ENCODE measurements at regions not wholly inside any gene's neighbourhood (a gene's known extent, or its start where the extent isn't known, plus 50 kb on each side); places are given as distances from the start of the nearest gene placed in this dataset.

- Histone ChIP-seq H3K4me3 (ENCODE audit: low read depth, low read length) (no peak overlapping the region), H3K9me3 (ENCODE audit: control insufficient read depth, insufficient read depth, low read depth, low read length) (no peaks in the 10 kb centered on the region), H3K4me1 (ENCODE audit: control insufficient read depth, insufficient read depth, low read length) (no peaks in the 10 kb centered on the region), H3K27ac (ENCODE audit: extremely low read depth, low read depth, low read length) (no peak overlapping the region), H3K36me3 (ENCODE audit: control insufficient read depth in 2 of 2, insufficient read depth in 1 of 2, low read length in 2 of 2) (no peaks in the 10 kb centered on the region)
- CTCF ChIA-PET: interaction anchor here (1.0 to 1.6 kb wide), 2 partner anchors 18 to 102 kb away, joined by 3 to 5 read pairs; no protein-coding TSS in a partner anchor
- TF ChIP-seq ZNF830 (tag by site-specific recombination; IDR thresholded peaks at IDR 0.05; ENCODE audit: low read depth) (no peak), ZNF610 (tag by site-specific recombination; IDR thresholded peaks at IDR 0.05; ENCODE audit: borderline replicate concordance) (no peak), ZNF701 (tag by site-specific recombination; IDR thresholded peaks at IDR 0.05) (no peak), ZNF24 (tag by site-specific recombination; IDR thresholded peaks at IDR 0.05) (no peak), ZNF121 (tag by site-specific recombination; IDR thresholded peaks at IDR 0.05) (no peak), SP3 (tag by site-specific recombination; IDR thresholded peaks at IDR 0.05) (no peak), ZNF335 (tag by site-specific recombination; conservative IDR thresholded peaks at IDR 0.05) (no peak), ZNF404 (tag by site-specific recombination; IDR thresholded peaks at IDR 0.05) (no peak), ZNF768 (tag by site-specific recombination; IDR thresholded peaks at IDR 0.05) (no peak), ZNF521 (tag by site-specific recombination; IDR thresholded peaks at IDR 0.05) (no peak), KLF7 (tag by site-specific recombination; IDR thresholded peaks at IDR 0.05; ENCODE audit: borderline replicate concordance) (no peak), ZNF133 (tag by site-specific recombination; IDR thresholded peaks at IDR 0.05) (no peak), ZNF211 (tag by site-specific recombination; IDR thresholded peaks at IDR 0.05; ENCODE audit: low read depth) (no peak)
- TF ChIP-seq, protein P1, sequence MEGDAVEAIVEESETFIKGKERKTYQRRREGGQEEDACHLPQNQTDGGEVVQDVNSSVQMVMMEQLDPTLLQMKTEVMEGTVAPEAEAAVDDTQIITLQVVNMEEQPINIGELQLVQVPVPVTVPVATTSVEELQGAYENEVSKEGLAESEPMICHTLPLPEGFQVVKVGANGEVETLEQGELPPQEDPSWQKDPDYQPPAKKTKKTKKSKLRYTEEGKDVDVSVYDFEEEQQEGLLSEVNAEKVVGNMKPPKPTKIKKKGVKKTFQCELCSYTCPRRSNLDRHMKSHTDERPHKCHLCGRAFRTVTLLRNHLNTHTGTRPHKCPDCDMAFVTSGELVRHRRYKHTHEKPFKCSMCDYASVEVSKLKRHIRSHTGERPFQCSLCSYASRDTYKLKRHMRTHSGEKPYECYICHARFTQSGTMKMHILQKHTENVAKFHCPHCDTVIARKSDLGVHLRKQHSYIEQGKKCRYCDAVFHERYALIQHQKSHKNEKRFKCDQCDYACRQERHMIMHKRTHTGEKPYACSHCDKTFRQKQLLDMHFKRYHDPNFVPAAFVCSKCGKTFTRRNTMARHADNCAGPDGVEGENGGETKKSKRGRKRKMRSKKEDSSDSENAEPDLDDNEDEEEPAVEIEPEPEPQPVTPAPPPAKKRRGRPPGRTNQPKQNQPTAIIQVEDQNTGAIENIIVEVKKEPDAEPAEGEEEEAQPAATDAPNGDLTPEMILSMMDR (tag by site-specific recombination; IDR thresholded peaks at IDR 0.05): no peak
- TF ChIP-seq, protein P2, sequence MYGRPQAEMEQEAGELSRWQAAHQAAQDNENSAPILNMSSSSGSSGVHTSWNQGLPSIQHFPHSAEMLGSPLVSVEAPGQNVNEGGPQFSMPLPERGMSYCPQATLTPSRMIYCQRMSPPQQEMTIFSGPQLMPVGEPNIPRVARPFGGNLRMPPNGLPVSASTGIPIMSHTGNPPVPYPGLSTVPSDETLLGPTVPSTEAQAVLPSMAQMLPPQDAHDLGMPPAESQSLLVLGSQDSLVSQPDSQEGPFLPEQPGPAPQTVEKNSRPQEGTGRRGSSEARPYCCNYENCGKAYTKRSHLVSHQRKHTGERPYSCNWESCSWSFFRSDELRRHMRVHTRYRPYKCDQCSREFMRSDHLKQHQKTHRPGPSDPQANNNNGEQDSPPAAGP (tag by site-specific recombination; IDR thresholded peaks at IDR 0.05): no peak
- POLR2A ChIA-PET: no interaction called here
Measured at GRCh38 chr6:80439721-80440470, 333.4 kb downstream of the BCKDHB start.

- Histone ChIP-seq H3K9me3 (ENCODE audit: control insufficient read depth, insufficient read depth, low read depth, low read length) (no peaks in the 10 kb centered on the region), H3K4me1 (ENCODE audit: control insufficient read depth, insufficient read depth, low read length) (no peaks in the 10 kb centered on the region), H3K36me3 (ENCODE audit: control insufficient read depth in 2 of 2, insufficient read depth in 1 of 2, low read length in 2 of 2) (no peaks in the 10 kb centered on the region), H3K27ac (ENCODE audit: extremely low read depth, low read depth, low read length) (no peak overlapping the region), H3K4me3 (ENCODE audit: low read depth, low read length) (no peak overlapping the region)
- ChIA-PET CTCF (interaction anchor here (0.6 to 1.6 kb wide), 4 partner anchors 19 to 875 kb away, joined by 3 to 5 read pairs (median 4); no protein-coding TSS in a partner anchor), POLR2A (interaction anchor here (0.6 kb wide), 1 partner anchor 494 kb away, joined by 3 read pairs; no protein-coding TSS in a partner anchor)
- no peak for TF ChIP-seq SCRT1 (tag by site-specific recombination; IDR thresholded peaks at IDR 0.05; ENCODE audit: borderline replicate concordance)
- no peak for TF ChIP-seq ZBTB7A (tag by site-specific recombination; IDR thresholded peaks at IDR 0.05; ENCODE audit: low read depth)
- TF ChIP-seq ZSCAN30 (tag by site-specific recombination; IDR thresholded peaks at IDR 0.05): no peak
- no peak for TF ChIP-seq ZNF223 (tag by site-specific recombination; IDR thresholded peaks at IDR 0.05)
- TF ChIP-seq ZNF677 (tag by site-specific recombination; IDR thresholded peaks at IDR 0.05): no peak
- no peak for TF ChIP-seq KLF10 (tag by site-specific recombination; IDR thresholded peaks at IDR 0.05)
- TF ChIP-seq ZNF362 (tag by site-specific recombination; IDR thresholded peaks at IDR 0.05): no peak
- TF ChIP-seq FEZF1 (tag by site-specific recombination; IDR thresholded peaks at IDR 0.05): no peak
- TF ChIP-seq ZNF530 (tag by site-specific recombination; IDR thresholded peaks at IDR 0.05; ENCODE audit: low read depth): no peak
- no peak for TF ChIP-seq WT1 (tag by site-specific recombination; IDR thresholded peaks at IDR 0.05)
- TF ChIP-seq ZNF529 (tag by site-specific recombination; IDR thresholded peaks at IDR 0.05; ENCODE audit: insufficient replicate concordance): no peak
- TF ChIP-seq ZNF239 (tag by site-specific recombination; IDR thresholded peaks at IDR 0.05): no peak
- TF ChIP-seq ZNF514 (tag by site-specific recombination; IDR thresholded peaks at IDR 0.05): no peak
- TF ChIP-seq ZNF548 (tag by site-specific recombination; IDR thresholded peaks at IDR 0.05): no peak
Measured at GRCh38 chr6:80438772-80439171, 332.3 kb downstream of the BCKDHB start.
